ENCODE measurements at regions not wholly inside any gene's neighbourhood (a gene's known extent, or its start where the extent isn't known, plus 50 kb on each side); places are given as distances from the start of the nearest gene placed in this dataset.

DNA sequence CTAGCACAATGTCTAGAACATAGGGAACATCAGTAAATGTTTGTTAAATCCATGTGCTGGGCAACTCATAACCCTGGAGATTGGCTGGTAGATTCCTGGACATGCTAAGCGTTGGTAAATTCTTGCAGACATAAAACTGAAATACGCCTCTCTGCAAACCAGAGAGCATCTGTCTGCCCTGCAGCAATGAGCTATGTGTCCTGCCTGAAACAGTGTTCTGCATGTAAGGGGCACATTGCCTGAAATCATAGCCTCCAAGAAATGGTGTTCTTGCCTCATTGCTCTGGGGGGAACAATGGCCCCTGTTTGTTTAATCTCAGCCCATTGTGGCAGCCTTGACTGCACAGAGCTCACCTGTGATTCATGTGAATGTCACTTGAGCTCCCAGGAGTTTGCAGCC, 113.5 kb upstream of the CCL2 start:
- TF ChIP-seq CTCF (conservative IDR thresholded peaks at IDR 0.05; ENCODE audit: low read depth, low read length) (no peak), EZH2 (IDR thresholded peaks at IDR 0.05; ENCODE audit: borderline replicate concordance, low read depth, low read length, poor library complexity, severe bottlenecking) (no peak)
